ENCODE measurements at regions not wholly inside any gene's neighbourhood (a gene's known extent, or its start where the extent isn't known, plus 50 kb on each side); places are given as distances from the start of the nearest gene placed in this dataset.

DNA sequence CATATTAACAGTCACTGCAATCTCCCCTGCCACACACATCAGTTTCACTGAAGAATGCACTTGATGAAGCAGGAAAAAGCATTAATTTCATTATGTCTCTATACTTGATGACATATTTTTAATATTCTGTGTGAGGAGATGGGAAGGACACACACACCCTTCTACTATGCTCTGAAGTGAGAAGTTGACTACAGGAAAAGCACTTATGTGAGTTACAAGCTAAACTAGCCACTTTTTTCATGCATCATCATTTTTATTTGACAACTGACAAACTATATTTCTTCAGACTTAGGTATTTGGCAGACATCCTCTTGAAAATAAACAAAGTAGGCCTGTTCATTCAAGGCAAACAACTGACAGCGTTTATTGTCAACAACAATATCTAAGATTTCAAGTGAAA lies 150.4 kb upstream of the ID2 start:
- H3K4me3 ChIP-seq (ENCODE audit: low read length), result no peak overlapping the region
- H3K4me1 ChIP-seq (ENCODE audit: low read length), result peaks cover 37% of the 10 kb centered on the region
- H3K9me3 ChIP-seq (ENCODE audit: low read length), result peaks cover 4% of the 10 kb centered on the region
- no peak overlapping the region for H3K27ac ChIP-seq (ENCODE audit: low read length)
- H2AFZ ChIP-seq (ENCODE audit: low read length), result no peak overlapping the region
- H3K9me2 ChIP-seq (replicated peaks; ENCODE audit: insufficient read depth, low read length), result no peaks in the 10 kb centered on the region
- H3K36me3 ChIP-seq (ENCODE audit: insufficient read depth, low read length), result peaks cover 3% of the 10 kb centered on the region; the same call in 1 of the 2 replicates
- no peaks in the 10 kb centered on the region for H3K79me2 ChIP-seq (ENCODE audit: low read length)
- H4K20me1 ChIP-seq (ENCODE audit: insufficient read depth, low read depth, low read length), result no peaks in the 10 kb centered on the region
- DNase-seq, result no peak
- no peak overlapping the region for H3K4me2 ChIP-seq (ENCODE audit: low read depth, low read length, poor library complexity, severe bottlenecking)
- H3K27me3 ChIP-seq (ENCODE audit: low read length), result no peaks in the 10 kb centered on the region
- no peak overlapping the region for H3K9ac ChIP-seq (ENCODE audit: low read length)

DNA sequence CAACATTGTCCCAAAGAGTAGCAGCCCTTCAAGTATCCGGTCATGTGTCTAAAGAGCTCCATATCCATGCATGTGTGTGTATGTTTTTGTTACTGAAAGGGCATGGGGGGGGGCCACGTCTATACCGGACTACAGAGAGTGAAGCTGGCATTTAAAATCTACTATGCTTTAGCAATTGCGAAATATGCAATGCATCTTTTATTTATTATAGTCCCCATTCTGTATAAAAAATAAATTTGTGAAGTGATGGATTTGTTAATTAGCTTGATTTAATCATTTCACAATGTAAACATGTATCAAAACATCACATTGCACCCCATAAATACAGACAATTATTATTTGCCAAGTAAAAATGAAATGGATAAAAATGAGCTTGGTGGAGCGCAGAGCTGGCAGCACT lies 149.4 kb upstream of the ID2 start:
- Histone ChIP-seq H3K4me2 (ENCODE audit: low read depth, low read length, poor library complexity, severe bottlenecking) (no peak overlapping the region), H4K20me1 (ENCODE audit: insufficient read depth, low read depth, low read length) (no peaks in the 10 kb centered on the region), H3K4me3 (ENCODE audit: low read length) (no peak overlapping the region), H3K27me3 (ENCODE audit: low read length) (no peaks in the 10 kb centered on the region), H3K36me3 (ENCODE audit: insufficient read depth, low read length) (peaks cover 3% of the 10 kb centered on the region; the same call in 1 of the 2 replicates), H3K9ac (ENCODE audit: low read length) (no peak overlapping the region), H3K27ac (ENCODE audit: low read length) (no peak overlapping the region), H3K9me3 (ENCODE audit: low read length) (peaks cover 4% of the 10 kb centered on the region), H3K9me2 (replicated peaks; ENCODE audit: insufficient read depth, low read length) (no peaks in the 10 kb centered on the region), H2AFZ (ENCODE audit: low read length) (no peak overlapping the region), H3K4me1 (ENCODE audit: low read length) (peaks cover 29% of the 10 kb centered on the region), H3K79me2 (ENCODE audit: low read length) (no peaks in the 10 kb centered on the region)
- no peak for DNase-seq

DNA sequence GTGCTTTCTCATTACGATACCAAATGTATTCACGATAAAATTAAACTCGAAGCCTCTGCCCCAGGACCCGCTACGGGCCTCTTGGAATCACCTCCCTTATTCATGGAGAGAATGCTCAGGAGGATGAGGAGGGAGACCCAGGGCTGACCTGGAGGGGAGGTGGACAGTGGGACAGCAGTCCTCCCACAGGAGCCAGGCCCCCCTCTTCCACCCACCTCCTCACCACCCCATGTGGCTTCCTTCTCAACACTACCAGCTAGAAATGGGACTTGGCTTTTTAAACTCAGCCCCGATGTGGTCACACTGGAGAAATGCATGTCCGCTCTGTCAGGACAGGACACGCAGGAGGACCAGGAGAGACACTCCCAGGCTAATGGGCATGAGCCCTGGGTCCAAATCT lies 147.9 kb upstream of the ID2 start:
- Histone ChIP-seq H3K4me1 (ENCODE audit: low read length) (peaks cover 28% of the 10 kb centered on the region), H3K79me2 (ENCODE audit: low read length) (no peaks in the 10 kb centered on the region), H3K9ac (ENCODE audit: low read length) (no peak overlapping the region), H3K4me3 (ENCODE audit: low read length) (no peak overlapping the region), H4K20me1 (ENCODE audit: insufficient read depth, low read depth, low read length) (no peaks in the 10 kb centered on the region), H3K9me2 (replicated peaks; ENCODE audit: insufficient read depth, low read length) (no peaks in the 10 kb centered on the region), H3K9me3 (ENCODE audit: low read length) (peaks cover 4% of the 10 kb centered on the region), H3K27ac (ENCODE audit: low read length) (no peak overlapping the region), H3K27me3 (ENCODE audit: low read length) (no peaks in the 10 kb centered on the region), H2AFZ (ENCODE audit: low read length) (no peak overlapping the region), H3K36me3 (ENCODE audit: insufficient read depth, low read length) (peaks cover 3% of the 10 kb centered on the region; the same call in 1 of the 2 replicates), H3K4me2 (ENCODE audit: low read depth, low read length, poor library complexity, severe bottlenecking) (no peak overlapping the region)
- no peak for DNase-seq

DNA sequence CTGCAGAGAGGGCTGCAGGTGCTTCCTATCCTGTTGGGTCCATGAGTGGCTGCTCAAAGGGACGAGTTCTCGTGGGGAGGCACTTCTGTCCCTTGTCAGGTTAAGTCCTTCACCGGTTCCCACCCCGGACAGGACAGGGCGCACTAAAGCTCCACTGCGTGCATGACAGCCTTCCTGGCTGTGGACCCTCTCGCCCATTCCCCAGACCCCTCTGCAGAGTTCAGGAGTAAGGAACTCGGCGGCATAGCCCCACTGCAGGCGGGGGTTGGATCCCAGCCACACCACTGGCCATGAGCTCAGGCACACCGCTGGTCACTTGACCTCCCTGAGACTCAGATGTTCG lies 147.5 kb upstream of the ID2 start:
- Histone ChIP-seq H2AFZ (ENCODE audit: low read length) (no peak overlapping the region), H3K9me2 (replicated peaks; ENCODE audit: insufficient read depth, low read length) (no peaks in the 10 kb centered on the region), H3K4me2 (ENCODE audit: low read depth, low read length, poor library complexity, severe bottlenecking) (no peak overlapping the region), H3K9me3 (ENCODE audit: low read length) (peaks cover 4% of the 10 kb centered on the region), H3K9ac (ENCODE audit: low read length) (no peak overlapping the region), H3K79me2 (ENCODE audit: low read length) (no peaks in the 10 kb centered on the region), H3K4me1 (ENCODE audit: low read length) (peaks cover 28% of the 10 kb centered on the region), H3K4me3 (ENCODE audit: low read length) (no peak overlapping the region), H4K20me1 (ENCODE audit: insufficient read depth, low read depth, low read length) (no peaks in the 10 kb centered on the region), H3K27me3 (ENCODE audit: low read length) (no peaks in the 10 kb centered on the region), H3K36me3 (ENCODE audit: insufficient read depth, low read length) (peaks cover 3% of the 10 kb centered on the region; the same call in 1 of the 2 replicates), H3K27ac (ENCODE audit: low read length) (no peak overlapping the region)
- DNase-seq, result no peak

DNA sequence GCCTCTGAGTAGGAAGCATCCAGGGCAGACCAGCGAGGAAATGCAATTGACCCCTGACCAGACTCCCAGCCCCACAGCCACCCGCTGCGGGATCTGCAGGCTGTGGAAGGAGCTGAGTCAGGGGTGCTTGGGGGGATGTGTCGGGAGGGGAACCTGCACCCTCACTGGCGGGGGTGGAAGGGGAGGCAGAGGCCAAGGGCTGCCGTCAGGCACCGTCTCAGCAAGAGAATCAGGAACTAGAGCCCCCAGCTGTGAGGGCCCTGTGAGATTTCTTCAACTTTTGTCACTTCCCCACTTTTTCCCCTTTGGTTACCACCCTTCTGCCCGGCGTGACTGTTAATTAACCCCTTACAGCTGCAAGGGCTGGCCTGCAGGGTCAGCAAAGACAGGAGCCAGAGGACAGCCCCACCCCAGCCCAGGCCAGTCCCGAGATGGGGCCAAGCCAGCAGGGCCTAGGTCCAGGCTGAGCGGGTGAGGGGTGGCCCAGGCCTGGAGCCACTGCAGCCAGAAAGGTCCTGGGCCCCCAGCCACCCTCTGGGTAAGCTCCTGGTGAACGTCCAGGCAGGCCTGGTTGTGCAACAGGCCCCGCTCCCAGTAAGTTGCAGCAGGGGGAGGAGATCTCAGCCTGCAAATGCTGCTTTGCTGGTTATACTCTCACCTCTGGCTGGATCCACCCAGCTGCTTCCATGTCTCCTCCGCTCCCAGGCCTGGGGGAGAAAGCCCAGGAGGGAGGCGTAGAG lies 147.0 kb upstream of the ID2 start:
- no peaks in the 10 kb centered on the region for H3K9me2 ChIP-seq (replicated peaks; ENCODE audit: insufficient read depth, low read length)
- DNase-seq, result peak; percentile 64
- H3K4me1 ChIP-seq (ENCODE audit: low read length), result peaks cover 28% of the 10 kb centered on the region

DNA sequence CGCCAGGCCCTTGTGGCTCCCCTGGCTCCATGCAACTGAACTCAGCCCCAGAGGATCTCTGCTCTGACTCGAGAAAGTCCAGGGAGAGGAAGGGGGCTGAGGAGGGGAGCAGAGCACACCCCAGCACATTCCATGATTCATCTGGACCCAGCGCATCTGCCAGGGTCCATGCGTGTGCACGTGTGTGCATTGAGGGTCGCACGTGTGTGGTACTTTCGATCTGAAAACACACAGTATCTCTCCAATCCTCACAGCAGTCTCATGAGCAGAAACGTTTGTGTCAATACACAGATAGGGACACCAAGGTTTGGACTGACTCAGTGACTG lies 146.4 kb upstream of the ID2 start:
- no peak for DNase-seq
- H3K27me3 ChIP-seq (ENCODE audit: low read length), result no peaks in the 10 kb centered on the region
- no peak overlapping the region for H3K9ac ChIP-seq (ENCODE audit: low read length)
- H3K4me2 ChIP-seq (ENCODE audit: low read depth, low read length, poor library complexity, severe bottlenecking), result peak overlapping the region; percentile 20
- peaks cover 4% of the 10 kb centered on the region for H3K9me3 ChIP-seq (ENCODE audit: low read length)
- H3K27ac ChIP-seq (ENCODE audit: low read length), result no peak overlapping the region
- H3K4me1 ChIP-seq (ENCODE audit: low read length), result peaks cover 28% of the 10 kb centered on the region
- no peak overlapping the region for H3K4me3 ChIP-seq (ENCODE audit: low read length)
- peaks cover 3% of the 10 kb centered on the region; the same call in 1 of the 2 replicates for H3K36me3 ChIP-seq (ENCODE audit: insufficient read depth, low read length)
- no peaks in the 10 kb centered on the region for H3K9me2 ChIP-seq (replicated peaks; ENCODE audit: insufficient read depth, low read length)
- H4K20me1 ChIP-seq (ENCODE audit: insufficient read depth, low read depth, low read length), result no peaks in the 10 kb centered on the region
- no peak overlapping the region for H2AFZ ChIP-seq (ENCODE audit: low read length)
- no peaks in the 10 kb centered on the region for H3K79me2 ChIP-seq (ENCODE audit: low read length)

More for the DNA sequence above, 147.0 kb upstream of the ID2 start:
- Histone ChIP-seq H3K9ac (ENCODE audit: low read length) (no peak overlapping the region), H3K27me3 (ENCODE audit: low read length) (no peaks in the 10 kb centered on the region), H3K27ac (ENCODE audit: low read length) (no peak overlapping the region), H3K36me3 (ENCODE audit: insufficient read depth, low read length) (peaks cover 3% of the 10 kb centered on the region; the same call in 1 of the 2 replicates), H3K4me3 (ENCODE audit: low read length) (no peak overlapping the region), H3K4me2 (ENCODE audit: low read depth, low read length, poor library complexity, severe bottlenecking) (peak overlapping the region; percentile 20), H4K20me1 (ENCODE audit: insufficient read depth, low read depth, low read length) (no peaks in the 10 kb centered on the region), H3K79me2 (ENCODE audit: low read length) (no peaks in the 10 kb centered on the region), H2AFZ (ENCODE audit: low read length) (no peak overlapping the region), H3K9me3 (ENCODE audit: low read length) (peaks cover 4% of the 10 kb centered on the region)

DNA sequence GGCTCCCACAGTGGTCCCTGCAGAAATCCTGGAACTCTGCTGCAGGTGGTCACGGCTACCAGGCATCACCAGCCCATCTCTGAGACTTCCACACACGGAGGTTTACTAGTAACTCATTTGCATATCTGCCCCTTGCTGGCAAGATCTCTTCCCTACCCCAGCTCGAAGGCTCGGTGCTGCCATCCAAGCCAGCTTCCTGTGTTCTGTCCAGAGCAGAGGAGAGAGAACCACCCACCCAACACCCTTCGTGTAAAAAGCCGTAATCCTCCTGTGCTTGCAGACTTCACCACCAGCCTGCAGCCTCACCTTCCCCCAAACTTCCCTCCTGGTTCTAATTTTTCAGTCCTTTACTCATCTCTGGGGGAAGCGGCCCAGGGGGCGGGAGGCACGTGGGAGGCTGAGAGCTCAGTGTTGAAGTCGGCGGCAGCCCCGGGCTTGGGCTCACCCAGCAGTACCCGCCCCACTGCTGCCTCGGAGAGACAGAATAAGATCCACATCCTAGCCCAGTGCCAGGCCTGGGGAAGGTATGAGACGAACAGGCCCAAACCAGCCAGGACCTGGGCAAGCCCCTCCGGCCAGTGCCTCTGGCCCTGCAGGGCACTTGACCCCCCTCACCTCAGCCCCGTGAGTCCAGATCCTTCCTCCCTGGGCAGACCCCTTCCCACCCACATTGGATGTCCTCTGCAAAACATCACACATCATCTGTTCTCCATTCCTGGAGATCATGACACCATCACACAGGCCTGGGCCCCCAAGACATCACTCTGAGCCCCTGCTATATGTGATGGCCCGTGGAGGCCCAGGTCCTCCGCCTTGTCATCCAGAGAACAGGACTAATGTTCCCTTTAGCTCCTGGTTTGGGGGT lies 145.8 kb upstream of the ID2 start:
- H3K36me3 ChIP-seq (ENCODE audit: insufficient read depth, low read length), result peaks cover 3% of the 10 kb centered on the region; the same call in 1 of the 2 replicates
- no peak overlapping the region for H3K27ac ChIP-seq (ENCODE audit: low read length)
- no peaks in the 10 kb centered on the region for H3K27me3 ChIP-seq (ENCODE audit: low read length)
- H3K4me2 ChIP-seq (ENCODE audit: low read depth, low read length, poor library complexity, severe bottlenecking), result peak overlapping the region; percentile 20
- H3K9ac ChIP-seq (ENCODE audit: low read length), result no peak overlapping the region
- no peaks in the 10 kb centered on the region for H4K20me1 ChIP-seq (ENCODE audit: insufficient read depth, low read depth, low read length)
- peaks cover 4% of the 10 kb centered on the region for H3K9me3 ChIP-seq (ENCODE audit: low read length)
- peaks cover 28% of the 10 kb centered on the region for H3K4me1 ChIP-seq (ENCODE audit: low read length)
- no peak overlapping the region for H2AFZ ChIP-seq (ENCODE audit: low read length)
- DNase-seq, result no peak
- no peak overlapping the region for H3K4me3 ChIP-seq (ENCODE audit: low read length)
- H3K79me2 ChIP-seq (ENCODE audit: low read length), result no peaks in the 10 kb centered on the region
- H3K9me2 ChIP-seq (replicated peaks; ENCODE audit: insufficient read depth, low read length), result no peaks in the 10 kb centered on the region

Data from Karpas-422 (cell line).